Left ventricle myocardium inferior (tissue), 1 donor: ENCODE measurements at regions not wholly inside any gene's neighbourhood (a gene's known extent, or its start where the extent isn't known, plus 50 kb on each side); places are given as distances from the start of the nearest gene placed in this dataset.

Experiments
- DNase-seq: peaks from one replicate; pipeline ENCODE4 v3.0.0-alpha.2; 2020
- H3K27ac ChIP-seq: fragments of 200-600 bp; replicated peaks from 2 replicates; pipeline ENCODE4 v1.8.0; 2021
- H3K27me3 ChIP-seq: fragments of 200-600 bp; 2 replicates; pipeline ENCODE4 v1.8.0; 2021; ENCODE audit warnings: low read depth
- H3K36me3 ChIP-seq: fragments of 200-600 bp; 2 replicates; pipeline ENCODE4 v1.8.0; 2021
- H3K4me1 ChIP-seq: fragments of 200-600 bp; 2 replicates; pipeline ENCODE4 v1.8.0; 2021
- H3K4me3 ChIP-seq: fragments of 200-600 bp; 2 replicates; pipeline ENCODE4 v1.8.0; 2021; ENCODE audit warnings: mild to moderate bottlenecking, moderate library complexity
- H3K9me3 ChIP-seq: fragments of 200-600 bp; replicated peaks from 2 replicates; pipeline ENCODE4 v1.8.0; 2021
- CTCF ChIP-seq: fragments of 200-600 bp; IDR thresholded peaks from 2 replicates; pipeline ENCODE4 v1.8.0; 2021; ENCODE audit warnings: antibody characterized with exemption, mild to moderate bottlenecking, borderline replicate concordance
- intact Hi-C: fragments of 100-400 bp; cut with micrococcal nuclease; formaldehyde crosslinking; loops from one replicate; pipeline ENCODE4 v1.11.0; 2022
- donor health status: DM: no; HTN: yes; CAD: no; lungs with severe emphysema.

GRCh38 chr1:219664310-219665029, 51.6 kb upstream of the ZC3H11B start:
- peaks cover 47% of the 10 kb centered on the region for H3K4me1 ChIP-seq
- no peaks in the 10 kb centered on the region for H3K36me3 ChIP-seq
- H3K27me3 ChIP-seq = no peaks in the 10 kb centered on the region
- DNase-seq = no peak
- no peaks in the 10 kb centered on the region for H3K9me3 ChIP-seq
- H3K27ac ChIP-seq = no peak overlapping the region
- intact Hi-C loops = no loop called here
- H3K4me3 ChIP-seq = no peak overlapping the region
- TF ChIP-seq CTCF = no peak
